Activated CD4-positive, alpha-beta T cell treated with anti-CD3 and anti-CD28 coated beads, Interleukin-10, Interleukin-2, amounts not matched to agents 100 ng/mL and 50 ng/mL, durations not matched to agents 16 hours and 8 hours (primary cell): ENCODE measurements at regions not wholly inside any gene's neighbourhood (a gene's known extent, or its start where the extent isn't known, plus 50 kb on each side); places are given as distances from the start of the nearest gene placed in this dataset.
A peak's percentile ranks its signal among the peaks of the same experiment; 100 is the strongest.
"Not testable (repeated sequence)": the region's sequence is repeated elsewhere in the genome, so short reads cannot be mapped to it uniquely, and the experiment has no call there.

ENCODE experiments used
- DNase-seq: peaks from one replicate; pipeline ENCODE4 v3.0.0-alpha.2; 2020

- no peak for DNase-seq
These were observed 50.8 kb upstream of the MAX start for GRCh38 chr14:65153101-65153500.

- DNase-seq = no peak
These were observed 54.5 kb upstream of the MAX start for GRCh38 chr14:65156568-65157366.

GRCh38 chr14:65159281-65160062 is 57.2 kb upstream of the MAX start:
- no peak for DNase-seq

GRCh38 chr14:65160091-65160490 is 57.8 kb upstream of the MAX start:
- DNase-seq = no peak

GRCh38 chr14:65162031-65162430 is 59.7 kb upstream of the MAX start:
- no peak for DNase-seq

- DNase-seq = peak; percentile 75
These were observed 61.9 kb upstream of the MAX start for GRCh38 chr14:65164068-65164824.

- DNase-seq = no peak
These were observed 62.5 kb upstream of the MAX start for GRCh38 chr14:65164825-65165135.

- peak; percentile 54 for DNase-seq
These were observed 64.8 kb upstream of the MAX start for GRCh38 chr14:65167072-65167645.

GRCh38 chr14:65168840-65169239 is 66.5 kb upstream of the MAX start:
- peak; percentile 51 for DNase-seq

GRCh38 chr14:65169351-65169750 is 67.0 kb upstream of the MAX start:
- DNase-seq = peak; percentile 71

- DNase-seq = no peak
These were observed 68.0 kb upstream of the MAX start for GRCh38 chr14:65170318-65170717.

GRCh38 chr14:65170768-65171507 is 68.6 kb upstream of the MAX start:
- peak; percentile 79 for DNase-seq

- no peak for DNase-seq
These were observed 71.8 kb upstream of the MAX start for GRCh38 chr14:65173973-65174693.

GRCh38 chr14:65174783-65175182 is 72.5 kb upstream of the MAX start:
- DNase-seq = no peak

GRCh38 chr14:65177551-65177950 is 75.2 kb upstream of the MAX start:
- DNase-seq = no peak

GRCh38 chr14:65179231-65179630 is 76.9 kb upstream of the MAX start:
- not testable (repeated sequence) for DNase-seq

GRCh38 chr14:65179918-65180724 is 77.8 kb upstream of the MAX start:
- DNase-seq = peak; percentile 85

GRCh38 chr14:65180725-65181025 is 78.4 kb upstream of the MAX start:
- no peak for DNase-seq

- DNase-seq = peak; percentile 75
These were observed 81.9 kb upstream of the MAX start for GRCh38 chr14:65184032-65184764.

- no peak for DNase-seq
These were observed 83.5 kb upstream of the MAX start for GRCh38 chr14:65185829-65186228.
